HG03039 (cell line): ENCODE measurements at regions not wholly inside any gene's neighbourhood (a gene's known extent, or its start where the extent isn't known, plus 50 kb on each side); places are given as distances from the start of the nearest gene placed in this dataset.
"Not testable (repeated sequence)": the region's sequence is repeated elsewhere in the genome, so short reads cannot be mapped to it uniquely, and the experiment has no call there.

ENCODE experiments used
- ATAC-seq: cut with Tn5 transposase; IDR thresholded peaks from one replicate; pipeline ENCODE4 v1.9.1; 2021; ENCODE audit warnings: mild to moderate bottlenecking, moderate library complexity; ENCODE audit not compliant: unreplicated experiment

DNA sequence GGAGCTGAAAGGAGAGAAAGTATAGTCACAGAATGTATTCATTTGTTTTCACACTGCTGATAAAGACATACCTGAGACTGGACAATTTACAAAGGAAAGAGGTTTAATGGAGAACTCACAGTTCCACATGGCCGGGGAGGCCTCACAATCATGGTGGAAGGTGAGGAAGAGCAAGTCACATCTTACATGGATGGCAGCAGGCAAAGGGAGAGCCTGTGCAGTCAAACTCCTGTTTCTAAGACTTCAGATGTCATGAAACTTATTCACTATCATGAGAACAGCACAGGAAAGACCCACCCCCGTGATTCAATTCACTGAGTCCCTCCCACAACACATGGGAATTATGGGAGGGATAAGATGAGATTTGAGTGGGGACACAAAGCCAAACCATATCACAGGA lies 224.7 kb downstream of the LNPK start:
- not testable (repeated sequence) for ATAC-seq

DNA sequence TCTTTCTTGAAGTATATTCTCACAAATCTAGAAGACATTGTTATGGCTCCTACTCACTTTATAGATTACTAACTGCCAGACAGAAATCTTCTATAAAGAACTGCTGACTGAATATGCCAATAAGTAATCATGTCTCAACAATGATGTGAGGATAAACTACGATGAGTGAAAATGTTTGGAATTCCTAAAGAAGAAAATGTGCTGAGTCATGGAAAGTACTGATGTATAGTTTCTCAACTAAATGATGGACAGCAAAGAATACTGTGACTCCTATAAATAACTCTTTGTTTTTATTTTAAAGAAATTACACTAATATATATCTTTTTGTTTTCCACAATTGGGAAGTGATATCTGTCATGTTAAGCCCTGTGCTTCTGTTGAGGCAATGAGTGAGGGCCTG lies 232.9 kb downstream of the LNPK start:
- no peak for ATAC-seq

DNA sequence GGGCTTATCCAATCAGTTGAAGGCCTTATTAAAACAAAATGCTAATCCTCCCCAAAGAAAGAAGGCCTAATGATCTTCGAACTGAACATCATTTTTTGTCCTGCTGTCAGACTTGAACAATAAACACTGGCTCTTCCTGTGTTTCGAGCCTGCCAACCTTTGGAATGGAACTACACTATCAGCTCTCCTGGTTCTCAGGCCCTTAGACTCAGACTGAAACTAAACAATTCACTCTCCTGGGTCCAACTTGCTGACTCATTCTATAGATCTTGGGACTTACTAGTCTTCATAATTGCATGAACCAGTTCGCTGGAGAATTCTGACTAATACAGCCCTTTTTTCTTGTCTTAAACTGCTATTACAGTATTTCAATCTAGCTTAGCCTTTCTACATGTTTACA lies 235.2 kb downstream of the LNPK start:
- no peak for ATAC-seq

DNA sequence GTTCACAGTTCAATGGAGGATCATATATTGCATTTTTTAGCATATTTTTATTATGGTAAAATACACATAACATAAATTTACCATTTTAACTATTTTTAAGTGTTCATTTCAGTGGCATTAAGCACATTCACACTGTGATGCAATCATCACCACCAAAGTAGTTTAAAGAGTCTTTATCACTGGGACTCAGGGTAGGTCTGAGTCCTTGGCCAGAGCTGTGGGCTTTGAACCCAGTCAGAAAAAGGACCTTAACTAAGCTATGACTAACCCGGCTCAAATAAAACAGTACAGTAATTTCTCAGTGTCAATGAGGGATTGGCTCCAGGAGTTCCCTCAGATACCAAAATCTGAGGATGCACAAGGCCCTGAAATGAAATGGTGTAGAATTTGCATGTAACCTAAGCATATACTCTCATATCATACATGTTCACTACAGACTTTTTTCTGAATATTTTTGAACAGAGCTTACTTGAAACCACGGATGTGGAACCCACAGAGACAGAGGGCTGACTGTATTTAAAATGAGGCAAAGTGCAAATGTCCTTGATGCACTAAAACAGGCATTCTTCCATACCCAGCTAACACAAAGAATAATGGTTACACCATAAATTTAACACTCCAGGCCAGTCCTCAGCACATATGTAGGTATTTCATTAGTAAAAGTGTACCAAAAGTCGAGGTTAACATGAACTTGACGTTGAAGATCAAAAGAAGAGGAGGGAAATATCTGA lies 246.2 kb downstream of the LNPK start:
- ATAC-seq: no peak

DNA sequence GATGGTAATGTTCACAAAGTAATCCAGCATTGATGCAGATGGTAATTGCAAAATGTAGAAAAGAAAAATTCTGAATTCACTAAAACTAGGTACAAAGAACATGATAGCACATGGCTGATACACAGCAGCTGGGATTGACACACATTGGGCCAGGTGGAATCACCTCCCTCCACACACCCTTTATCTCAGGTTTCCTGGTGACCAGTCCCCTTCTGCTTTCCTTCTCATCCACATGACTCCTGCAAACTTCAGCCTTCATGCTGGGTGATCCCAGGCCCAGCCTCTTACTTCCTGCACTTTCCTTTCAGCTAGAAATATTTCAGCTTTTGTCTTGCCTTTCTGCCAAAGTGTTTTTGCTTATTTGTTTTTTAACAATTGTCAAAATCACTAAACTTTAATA lies 246.9 kb downstream of the LNPK start:
- no peak for ATAC-seq

DNA sequence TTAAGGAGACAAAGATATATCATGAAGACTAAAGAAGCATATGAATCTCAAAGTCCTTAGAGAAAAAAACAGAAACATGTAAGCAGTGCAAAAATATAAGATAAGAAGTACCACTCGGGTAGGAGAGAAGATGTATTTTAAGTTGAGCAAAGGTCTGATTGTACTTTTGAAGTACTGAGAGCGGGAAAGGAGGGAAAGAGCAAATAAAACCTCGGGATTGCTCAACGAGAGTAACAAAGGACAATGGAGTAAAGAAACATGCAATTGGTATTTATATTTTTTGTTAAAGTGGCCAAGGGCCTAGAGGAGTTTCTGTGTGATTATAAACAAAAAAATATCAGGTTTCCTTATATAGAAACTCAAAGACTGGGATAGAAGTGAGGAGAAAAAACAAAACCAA lies 251.9 kb downstream of the LNPK start:
- ATAC-seq: no peak

DNA sequence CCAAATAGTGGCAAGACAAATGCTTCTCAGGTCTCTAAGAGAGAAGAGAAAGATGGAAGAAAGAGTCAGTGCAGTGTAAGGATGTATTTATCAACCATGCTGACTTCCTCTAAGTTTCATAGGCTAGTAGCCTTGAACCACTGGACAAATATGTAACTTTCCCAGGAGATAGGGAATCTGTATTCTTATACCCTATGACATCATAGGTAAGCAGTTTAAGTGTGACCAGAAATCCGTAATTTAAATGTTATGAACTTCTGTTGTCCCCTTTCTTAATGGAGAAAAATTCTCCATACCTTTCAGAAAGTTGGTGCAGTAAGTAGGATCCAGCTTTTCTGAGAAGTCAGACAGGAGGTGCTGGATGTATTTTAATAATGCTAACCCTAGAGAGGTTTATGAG lies 256.2 kb downstream of the LNPK start:
- no peak for ATAC-seq

DNA sequence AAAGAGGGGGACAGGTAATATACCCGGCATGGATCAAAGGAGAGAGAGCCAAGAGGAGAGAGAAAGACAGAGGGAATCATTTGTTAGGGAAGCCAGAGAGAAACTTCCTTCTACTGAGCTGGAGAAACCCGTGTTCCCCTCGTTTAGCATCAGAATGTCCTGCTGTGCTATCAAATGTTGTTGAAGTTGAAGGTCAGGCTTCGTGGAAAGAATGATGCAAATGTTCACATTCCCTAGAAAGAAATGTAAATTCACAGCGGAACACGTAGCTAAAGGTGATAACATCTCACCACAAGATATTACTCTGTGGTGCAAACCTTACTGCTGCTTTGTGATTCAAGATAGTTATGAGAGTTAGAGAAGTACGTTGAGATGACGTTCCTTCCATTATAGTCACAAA lies 258.1 kb downstream of the LNPK start:
- ATAC-seq: no peak

DNA sequence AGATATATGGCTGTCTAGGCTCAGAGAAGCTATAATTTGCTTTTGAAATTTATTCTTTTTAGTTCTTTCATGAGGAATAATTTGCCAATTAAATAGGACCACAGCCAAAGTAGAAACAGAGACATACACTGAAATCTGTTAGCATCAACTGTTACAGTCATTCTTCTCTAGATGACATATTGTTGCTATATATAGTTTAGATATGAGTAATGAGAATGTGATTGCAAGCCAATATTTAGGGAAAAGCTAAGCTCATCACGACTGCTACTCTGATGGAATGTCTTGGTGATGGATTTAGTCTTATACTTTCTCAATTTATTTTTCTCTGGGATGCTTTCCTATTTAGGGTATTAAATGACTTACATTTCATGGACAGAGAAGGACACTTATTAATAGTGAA lies 259.1 kb downstream of the LNPK start:
- no peak for ATAC-seq

DNA sequence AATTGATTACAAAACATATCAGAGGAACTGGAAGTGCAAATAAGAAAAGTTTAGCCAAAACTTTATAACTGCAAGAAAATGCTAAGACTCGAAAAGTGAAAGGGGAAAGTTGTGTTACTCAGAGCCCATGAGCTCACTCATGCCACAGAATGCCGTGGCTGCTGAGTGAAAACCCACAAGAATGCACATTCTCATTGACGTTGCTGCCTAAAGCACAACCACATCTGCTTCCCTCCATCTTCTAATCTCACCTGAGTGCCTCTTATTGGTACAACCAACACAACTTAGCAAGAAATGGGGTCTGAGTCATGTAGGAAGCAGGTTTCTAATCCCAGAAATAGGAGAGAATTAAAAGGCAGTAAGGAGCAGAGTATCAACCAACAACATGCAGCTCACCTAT lies 259.7 kb downstream of the LNPK start:
- ATAC-seq: no peak

DNA sequence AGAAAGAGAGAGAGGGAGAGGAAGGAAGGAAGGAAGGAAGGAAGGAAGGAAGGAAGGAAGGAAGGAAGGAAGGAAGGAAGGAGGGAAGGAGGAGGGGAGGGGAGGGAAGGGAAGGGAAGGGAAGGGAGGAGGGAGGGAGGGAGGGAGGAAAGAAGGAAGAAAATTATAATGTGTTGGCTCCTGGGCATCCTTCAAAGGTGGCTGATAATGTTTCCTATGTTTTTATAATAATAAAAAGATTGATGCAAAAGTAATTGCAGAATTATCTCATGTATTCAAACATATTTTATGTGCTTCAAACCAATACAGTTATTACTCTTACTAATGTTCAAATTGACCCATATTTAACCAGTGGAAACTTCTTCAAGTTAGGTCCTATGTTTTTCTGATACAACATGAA lies 260.9 kb downstream of the LNPK start:
- ATAC-seq: no peak

DNA sequence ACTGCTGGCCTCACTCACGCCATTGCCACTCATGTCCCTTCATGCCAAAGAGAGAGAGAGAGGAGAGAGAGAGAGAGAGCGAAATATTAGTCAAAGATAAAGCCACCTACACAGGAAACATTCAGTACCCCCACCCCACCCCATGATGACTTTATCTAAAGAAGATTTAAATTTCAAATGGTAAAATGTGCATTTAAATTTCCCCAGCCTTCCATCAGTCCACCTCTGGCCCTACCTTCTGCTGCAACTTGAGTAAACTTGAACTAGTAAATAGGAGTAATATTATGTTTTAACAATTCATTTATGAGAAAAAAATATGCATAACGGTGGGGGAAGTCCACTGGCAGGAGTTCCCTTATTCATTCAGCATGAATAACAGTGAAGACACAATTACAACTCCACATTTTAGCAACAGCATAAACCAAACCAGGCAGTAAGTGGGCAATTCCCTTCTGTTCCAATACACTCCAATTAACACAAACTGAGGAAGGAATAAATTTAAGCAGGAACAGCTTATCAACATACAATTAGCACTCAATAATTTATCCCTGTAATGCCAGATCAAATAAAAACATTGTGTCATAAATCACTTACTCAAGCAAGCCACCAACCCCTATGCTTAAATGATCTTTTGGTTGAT lies 264.2 kb downstream of the LNPK start:
- ATAC-seq: no peak

DNA sequence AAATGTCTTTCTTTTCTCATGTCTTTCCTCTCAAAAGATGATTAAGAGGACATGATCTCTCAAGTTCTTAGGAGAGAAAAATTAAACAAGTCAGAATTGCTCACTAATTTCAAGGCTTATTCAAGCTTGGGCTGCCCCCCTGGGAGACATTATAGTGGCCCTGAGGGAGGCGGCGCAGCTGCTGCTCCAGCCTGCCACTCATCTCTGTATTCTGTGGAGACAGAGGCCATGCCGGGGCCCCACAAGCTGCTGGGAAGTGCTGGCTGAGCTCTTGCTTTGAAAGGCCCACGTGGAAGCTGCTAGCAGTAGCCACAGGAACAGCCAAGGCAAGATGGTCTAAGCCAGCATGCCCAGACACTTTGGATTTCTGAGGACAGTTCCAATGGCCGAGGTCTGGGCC lies 267.4 kb downstream of the LNPK start:
- no peak for ATAC-seq

DNA sequence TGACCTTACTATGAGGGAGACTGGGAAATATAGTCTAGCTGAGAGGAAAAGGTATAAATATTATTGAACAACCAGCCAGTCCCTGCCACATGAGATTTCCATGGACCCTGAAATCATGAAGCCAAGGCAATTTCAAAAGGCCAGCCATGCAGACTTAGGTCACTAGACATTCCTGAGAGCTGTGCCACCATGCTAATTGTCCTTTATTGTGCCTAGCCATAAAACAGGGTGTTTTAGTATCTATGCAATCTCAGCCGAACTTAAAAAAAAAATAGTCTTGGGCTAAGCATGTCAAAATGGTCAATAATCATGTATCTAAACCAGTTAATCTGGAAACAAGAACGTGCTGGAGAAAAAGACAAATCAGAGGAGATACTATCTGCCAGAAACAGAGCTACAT lies 269.5 kb downstream of the LNPK start:
- no peak for ATAC-seq

DNA sequence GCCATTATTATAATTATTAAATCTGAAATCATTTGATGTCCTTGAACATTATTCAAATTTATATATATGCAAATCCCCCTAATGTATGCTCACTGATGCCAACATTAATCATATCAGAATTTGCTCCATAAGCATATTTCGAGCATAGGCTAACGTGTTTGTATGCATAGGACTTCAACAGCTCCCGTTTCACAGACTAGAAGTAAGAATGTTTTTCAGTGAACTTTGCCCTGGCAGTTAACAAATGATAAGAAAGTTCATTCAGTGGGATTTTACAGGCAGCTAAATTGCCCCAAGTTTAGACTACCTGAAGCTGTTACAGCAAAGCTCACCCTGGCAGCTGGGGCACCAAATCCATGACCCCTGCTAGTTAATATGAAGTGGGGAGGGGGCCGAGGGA lies 272.0 kb downstream of the LNPK start:
- ATAC-seq: no peak

DNA sequence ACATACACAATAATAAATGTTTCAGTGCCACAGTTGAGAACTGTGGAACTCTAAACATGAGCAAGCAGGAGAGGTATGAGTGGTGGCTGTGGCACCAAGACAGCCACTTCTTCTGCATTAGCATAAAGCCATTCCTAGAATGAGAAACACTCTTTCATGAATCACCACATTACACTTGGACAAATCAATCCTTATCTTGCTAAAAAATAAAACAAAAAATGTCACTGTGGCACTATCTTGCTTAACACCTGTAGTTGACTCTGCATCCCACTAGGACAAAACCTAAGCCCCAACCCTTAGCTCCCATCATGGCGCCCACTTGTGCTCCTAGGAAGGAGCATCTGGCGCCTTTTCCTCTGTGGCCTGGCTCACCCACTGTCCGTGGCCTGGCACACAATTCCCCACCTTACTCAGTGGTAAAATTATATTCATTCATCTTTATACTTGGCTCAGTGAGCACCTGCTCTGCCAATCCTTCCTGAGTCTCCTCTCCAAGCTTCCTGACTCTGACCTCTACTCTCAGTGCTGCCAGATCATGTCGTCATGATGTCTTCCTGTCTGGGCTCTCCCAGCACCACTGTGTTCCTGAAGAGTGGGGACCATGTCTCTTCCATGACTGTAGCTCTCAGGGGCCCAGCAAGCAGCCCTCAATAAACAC lies 272.9 kb downstream of the LNPK start:
- ATAC-seq: no peak

DNA sequence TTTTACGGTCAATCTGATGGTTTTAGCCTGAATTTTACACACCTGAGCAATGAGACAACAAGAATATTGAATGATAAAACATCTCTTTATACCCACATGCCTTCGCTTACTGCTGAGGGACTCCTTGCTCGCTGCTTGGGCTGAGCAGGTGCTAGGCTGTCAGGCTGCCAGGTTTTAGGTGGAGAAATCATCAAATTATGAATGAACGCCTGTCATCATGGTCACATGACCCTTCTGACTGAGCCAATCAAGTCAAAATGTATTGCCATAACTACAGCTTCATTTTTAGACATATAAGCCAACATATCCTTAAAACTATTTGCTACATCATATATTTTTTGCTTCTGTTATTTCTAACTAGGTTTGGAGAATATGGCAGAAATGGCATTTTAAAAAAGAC lies 274.0 kb downstream of the LNPK start:
- ATAC-seq: no peak

DNA sequence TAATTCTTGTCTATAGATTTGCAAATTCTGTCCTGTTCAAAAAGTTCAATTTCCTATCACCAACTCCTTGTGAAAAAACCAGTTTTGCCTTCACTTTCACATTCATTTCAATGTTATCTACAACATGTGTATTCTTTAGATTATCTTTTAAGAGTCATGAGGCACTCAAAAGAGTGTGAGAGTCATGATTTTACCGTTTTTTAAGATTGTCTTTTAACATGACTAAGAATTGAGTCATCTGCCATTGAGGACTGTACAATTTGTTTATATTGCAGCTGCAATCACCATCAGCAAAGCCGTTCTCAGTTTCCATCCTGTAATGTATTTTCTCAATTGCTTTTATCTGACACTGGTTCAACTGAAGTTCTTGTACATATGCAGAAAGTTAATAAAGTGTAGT lies 275.8 kb downstream of the LNPK start:
- ATAC-seq: no peak

DNA sequence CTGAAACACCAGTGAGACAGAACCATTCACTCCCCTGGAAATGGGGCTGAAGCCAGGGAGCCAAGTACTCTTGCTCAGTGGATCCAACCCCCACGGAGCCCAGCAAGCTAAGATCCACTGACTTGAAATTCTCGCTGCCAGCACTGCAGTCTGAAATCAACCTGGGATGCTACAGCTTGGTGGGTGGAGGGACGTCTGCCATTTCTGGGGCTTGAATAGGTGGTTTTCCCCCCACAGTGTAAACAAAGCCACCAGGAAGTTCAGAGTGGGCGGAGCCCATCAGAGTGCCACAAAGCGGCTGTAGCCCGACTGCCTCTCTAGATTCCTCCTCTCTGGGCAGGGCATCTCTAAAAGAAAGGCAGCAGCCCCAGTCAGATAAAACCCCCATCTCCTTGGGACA lies 292.8 kb downstream of the LNPK start:
- no peak for ATAC-seq

DNA sequence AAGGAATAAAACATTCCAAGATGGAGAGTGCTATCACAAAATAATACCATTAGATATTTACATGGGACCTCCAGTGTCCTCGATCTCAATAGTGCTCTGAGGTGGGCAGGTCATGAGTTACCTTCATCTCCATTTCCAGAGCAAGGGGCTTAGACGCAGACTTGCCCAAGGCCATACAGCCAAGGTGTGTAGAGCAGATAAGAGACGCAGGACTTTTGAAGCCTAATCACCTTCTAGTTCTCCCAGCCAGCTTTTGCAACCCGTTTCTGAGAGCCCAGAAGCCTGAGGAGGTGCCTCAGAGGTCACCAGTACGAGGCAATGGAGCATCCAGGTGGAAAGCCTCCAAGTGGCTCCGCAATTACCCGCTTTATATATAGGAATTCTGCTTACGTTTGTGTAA lies 294.7 kb downstream of the LNPK start:
- ATAC-seq: no peak

DNA sequence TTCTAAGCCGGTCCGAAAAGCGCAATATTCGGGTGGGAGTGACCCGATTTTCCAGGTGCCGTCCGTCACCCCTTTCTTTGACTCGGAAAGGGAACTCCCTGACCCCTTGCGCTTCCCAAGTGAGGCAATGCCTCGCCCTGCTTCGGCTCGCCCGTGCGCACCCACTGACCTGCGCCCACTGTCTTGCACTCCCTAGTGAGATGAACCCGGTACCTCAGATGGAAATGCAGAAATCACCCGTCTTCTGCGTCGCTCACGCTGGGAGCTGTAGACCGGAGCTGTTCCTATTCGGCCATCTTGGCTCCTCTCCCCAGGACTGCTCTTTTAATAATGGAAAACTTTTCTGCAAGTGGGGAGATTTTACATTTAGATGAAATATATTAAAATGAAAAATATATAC lies 297.5 kb downstream of the LNPK start:
- not testable (repeated sequence) for ATAC-seq

DNA sequence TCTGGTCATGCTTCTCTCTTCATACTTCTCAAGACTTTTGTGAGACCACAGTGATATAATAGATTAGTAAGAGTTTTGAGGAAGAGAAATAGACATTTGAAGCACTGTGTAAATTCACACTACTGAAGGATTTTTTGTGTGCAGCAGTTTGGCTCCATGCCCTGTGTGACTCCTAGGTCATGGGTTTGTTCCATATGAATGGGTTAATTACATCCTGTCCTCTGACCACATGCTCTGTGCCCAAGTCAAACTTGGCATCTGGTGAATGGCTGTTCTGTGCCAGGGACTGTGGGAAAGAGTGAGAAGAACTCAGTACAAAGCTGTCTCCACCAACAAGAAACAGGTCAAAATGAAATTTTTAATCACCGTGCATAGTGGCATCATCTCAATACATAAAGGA lies 304.0 kb downstream of the LNPK start:
- ATAC-seq: no peak
